ENCODE measurements at regions not wholly inside any gene's neighbourhood (a gene's known extent, or its start where the extent isn't known, plus 50 kb on each side); places are given as distances from the start of the nearest gene placed in this dataset.

DNA sequence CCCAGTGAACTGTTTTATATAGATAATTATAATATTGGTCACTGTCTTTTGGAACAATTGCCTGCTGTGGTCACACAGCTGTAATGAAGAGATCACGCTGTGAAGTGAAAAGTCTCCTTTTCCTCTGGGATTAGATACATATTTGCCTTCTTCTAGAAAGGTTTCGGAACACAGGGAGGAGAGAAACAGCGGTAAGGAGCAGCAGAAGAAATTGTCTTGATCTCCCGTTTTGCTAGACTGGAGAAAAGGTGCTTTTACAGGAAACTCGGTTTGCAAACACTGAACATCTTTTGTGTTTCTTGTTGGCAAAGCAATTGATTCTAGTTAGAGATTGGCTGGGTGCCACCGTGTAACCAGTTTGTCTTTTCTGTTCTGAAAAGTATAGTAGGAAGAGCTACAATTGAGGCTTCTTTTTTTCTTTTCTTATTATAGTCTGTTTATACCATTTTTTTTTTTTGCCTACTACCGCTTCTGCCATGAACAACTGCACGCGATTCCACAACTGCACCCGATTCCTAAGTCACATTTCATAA is 404.1 kb upstream of the ID4 start:
- TF ChIP-seq EZH2phosphoT487 (IDR thresholded peaks at IDR 0.05; ENCODE audit: borderline replicate concordance, low read length) (no peak), EZH2 (IDR thresholded peaks at IDR 0.05; ENCODE audit: low read length, unreplicated experiment) (no peak)
- TF ChIP-seq, protein P1, sequence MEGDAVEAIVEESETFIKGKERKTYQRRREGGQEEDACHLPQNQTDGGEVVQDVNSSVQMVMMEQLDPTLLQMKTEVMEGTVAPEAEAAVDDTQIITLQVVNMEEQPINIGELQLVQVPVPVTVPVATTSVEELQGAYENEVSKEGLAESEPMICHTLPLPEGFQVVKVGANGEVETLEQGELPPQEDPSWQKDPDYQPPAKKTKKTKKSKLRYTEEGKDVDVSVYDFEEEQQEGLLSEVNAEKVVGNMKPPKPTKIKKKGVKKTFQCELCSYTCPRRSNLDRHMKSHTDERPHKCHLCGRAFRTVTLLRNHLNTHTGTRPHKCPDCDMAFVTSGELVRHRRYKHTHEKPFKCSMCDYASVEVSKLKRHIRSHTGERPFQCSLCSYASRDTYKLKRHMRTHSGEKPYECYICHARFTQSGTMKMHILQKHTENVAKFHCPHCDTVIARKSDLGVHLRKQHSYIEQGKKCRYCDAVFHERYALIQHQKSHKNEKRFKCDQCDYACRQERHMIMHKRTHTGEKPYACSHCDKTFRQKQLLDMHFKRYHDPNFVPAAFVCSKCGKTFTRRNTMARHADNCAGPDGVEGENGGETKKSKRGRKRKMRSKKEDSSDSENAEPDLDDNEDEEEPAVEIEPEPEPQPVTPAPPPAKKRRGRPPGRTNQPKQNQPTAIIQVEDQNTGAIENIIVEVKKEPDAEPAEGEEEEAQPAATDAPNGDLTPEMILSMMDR (conservative IDR thresholded peaks at IDR 0.05; ENCODE audit: low read depth, low read length), result no peak

Measured in PC-3 (cell line).